SK-N-SH (cell line): ENCODE measurements at regions not wholly inside any gene's neighbourhood (a gene's known extent, or its start where the extent isn't known, plus 50 kb on each side); places are given as distances from the start of the nearest gene placed in this dataset.

Experiments
- ELF1 ChIP-seq: IDR thresholded peaks from 2 replicates; pipeline ENCODE4 v1.4.0; 2012
- JUND ChIP-seq: IDR thresholded peaks from 2 replicates; pipeline ENCODE4 v1.4.0; 2012
- MXI1 ChIP-seq: IDR thresholded peaks from 2 replicates; pipeline ENCODE4 v1.6.1; 2012; ENCODE audit warnings: mild to moderate bottlenecking, low read depth, low read length, improper control_type of control experiment
- SIN3A ChIP-seq: IDR thresholded peaks from 2 replicates; pipeline ENCODE4 v1.6.1; 2012; ENCODE audit warnings: low read depth, mild to moderate bottlenecking, low read length, moderate library complexity, borderline replicate concordance
- TAF1 ChIP-seq: IDR thresholded peaks from 2 replicates; pipeline ENCODE4 v1.6.1; 2012; ENCODE audit warnings: low read depth, mild to moderate bottlenecking, low read length, moderate library complexity, borderline replicate concordance
- TF ChIP-seq, protein P1 (sequence below): fragments of 200-600 bp; sonication (generic); IDR thresholded peaks from 2 replicates; pipeline ENCODE4 v1.6.1; 2017; ENCODE audit warnings: antibody characterized with exemption, mild to moderate bottlenecking, moderate library complexity

- TF ChIP-seq TAF1 (no peak), SIN3A (no peak), ELF1 (no peak), MXI1 (no peak), JUND (0 out of 2 replicates have a peak, but pooled peaks have one; percentile 27)
- TF ChIP-seq, protein P1, sequence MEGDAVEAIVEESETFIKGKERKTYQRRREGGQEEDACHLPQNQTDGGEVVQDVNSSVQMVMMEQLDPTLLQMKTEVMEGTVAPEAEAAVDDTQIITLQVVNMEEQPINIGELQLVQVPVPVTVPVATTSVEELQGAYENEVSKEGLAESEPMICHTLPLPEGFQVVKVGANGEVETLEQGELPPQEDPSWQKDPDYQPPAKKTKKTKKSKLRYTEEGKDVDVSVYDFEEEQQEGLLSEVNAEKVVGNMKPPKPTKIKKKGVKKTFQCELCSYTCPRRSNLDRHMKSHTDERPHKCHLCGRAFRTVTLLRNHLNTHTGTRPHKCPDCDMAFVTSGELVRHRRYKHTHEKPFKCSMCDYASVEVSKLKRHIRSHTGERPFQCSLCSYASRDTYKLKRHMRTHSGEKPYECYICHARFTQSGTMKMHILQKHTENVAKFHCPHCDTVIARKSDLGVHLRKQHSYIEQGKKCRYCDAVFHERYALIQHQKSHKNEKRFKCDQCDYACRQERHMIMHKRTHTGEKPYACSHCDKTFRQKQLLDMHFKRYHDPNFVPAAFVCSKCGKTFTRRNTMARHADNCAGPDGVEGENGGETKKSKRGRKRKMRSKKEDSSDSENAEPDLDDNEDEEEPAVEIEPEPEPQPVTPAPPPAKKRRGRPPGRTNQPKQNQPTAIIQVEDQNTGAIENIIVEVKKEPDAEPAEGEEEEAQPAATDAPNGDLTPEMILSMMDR: no peak
These were observed 522.5 kb upstream of the AGA start for GRCh38 chr4:177964693-177965168.
